HG02870 (cell line): ENCODE measurements at regions not wholly inside any gene's neighbourhood (a gene's known extent, or its start where the extent isn't known, plus 50 kb on each side); places are given as distances from the start of the nearest gene placed in this dataset.
"Not testable (repeated sequence)": the region's sequence is repeated elsewhere in the genome, so short reads cannot be mapped to it uniquely, and the experiment has no call there.

ENCODE experiments used
- ATAC-seq: cut with Tn5 transposase; IDR thresholded peaks from one replicate; pipeline ENCODE4 v1.9.1; 2021; ENCODE audit warnings: mild to moderate bottlenecking, moderate library complexity; ENCODE audit not compliant: unreplicated experiment

DNA sequence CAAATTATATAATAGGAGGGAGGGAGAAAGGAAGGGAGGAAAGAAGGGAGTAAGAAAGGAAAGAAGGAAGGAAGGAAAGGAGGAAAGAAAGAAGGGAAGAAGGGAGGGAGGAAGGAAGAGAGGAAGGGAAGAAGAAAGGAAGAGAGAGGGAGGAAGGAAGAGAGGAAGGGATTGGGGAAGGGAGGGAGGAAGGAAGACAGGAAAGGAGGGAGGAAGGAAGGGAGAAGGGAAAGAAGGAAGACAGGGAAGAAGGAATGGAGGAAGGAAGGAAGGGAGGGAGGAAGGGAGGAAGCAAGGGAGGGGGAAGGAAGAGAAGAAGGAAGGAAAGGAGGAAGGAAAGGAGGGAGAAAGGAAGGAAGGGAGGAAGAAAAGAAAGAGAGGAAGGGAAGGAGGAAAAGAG lies 660.5 kb downstream of the EPM2A start:
- ATAC-seq = no peak

DNA sequence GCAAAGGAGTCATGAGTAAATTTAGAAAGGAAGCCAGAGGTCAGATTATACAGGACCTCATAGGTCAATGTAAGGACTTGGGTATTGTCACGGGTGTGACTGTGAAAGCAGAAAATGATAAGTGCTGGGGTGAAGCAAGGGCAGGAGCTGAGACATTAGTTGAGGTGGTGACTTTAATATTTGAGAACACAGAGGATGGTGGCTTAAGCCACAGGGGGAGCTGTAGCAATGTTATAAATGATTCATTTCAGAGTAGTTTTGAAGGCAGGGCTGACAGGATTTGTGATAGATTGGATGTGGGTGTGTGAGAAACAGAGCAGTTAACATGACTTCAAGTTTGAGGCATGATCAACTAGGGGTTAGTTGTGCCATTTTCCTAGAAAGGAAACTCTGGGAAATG lies 659.9 kb downstream of the EPM2A start:
- ATAC-seq = no peak

DNA sequence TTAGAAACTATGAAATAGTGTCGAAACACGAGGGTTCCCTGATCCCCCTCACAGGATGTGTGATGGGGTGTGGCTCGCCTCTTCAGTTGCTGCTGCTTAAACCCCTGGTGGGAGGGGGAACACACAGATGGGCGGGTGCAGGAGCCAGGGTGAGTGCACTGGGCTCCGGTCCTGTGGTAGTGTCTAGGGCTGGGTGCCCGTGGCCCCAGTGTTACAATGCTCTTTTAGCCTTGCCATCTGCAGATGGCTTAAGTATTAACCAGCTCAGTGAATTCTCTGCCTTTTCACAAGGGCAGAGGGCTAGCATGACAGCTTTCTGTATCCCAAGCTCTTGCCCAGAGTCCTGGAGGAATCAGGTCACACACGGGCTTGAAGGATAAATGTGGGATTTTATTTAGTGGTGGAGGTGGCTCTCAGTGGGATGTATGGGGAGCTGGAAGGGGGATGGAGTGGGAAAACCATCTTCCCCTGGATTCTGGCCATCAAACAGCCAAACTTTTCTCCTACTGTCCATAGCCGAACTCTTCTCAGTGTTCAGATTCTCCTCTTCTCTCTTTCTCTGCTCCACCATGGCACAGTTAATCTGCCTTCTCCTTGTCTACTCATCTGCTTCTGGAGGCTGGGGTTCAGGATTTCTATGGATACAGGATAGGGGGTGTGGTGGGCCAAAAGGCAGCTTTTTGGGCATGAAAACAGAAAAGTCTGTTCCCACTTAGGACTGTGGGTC lies 659.0 kb downstream of the EPM2A start:
- ATAC-seq = no peak

DNA sequence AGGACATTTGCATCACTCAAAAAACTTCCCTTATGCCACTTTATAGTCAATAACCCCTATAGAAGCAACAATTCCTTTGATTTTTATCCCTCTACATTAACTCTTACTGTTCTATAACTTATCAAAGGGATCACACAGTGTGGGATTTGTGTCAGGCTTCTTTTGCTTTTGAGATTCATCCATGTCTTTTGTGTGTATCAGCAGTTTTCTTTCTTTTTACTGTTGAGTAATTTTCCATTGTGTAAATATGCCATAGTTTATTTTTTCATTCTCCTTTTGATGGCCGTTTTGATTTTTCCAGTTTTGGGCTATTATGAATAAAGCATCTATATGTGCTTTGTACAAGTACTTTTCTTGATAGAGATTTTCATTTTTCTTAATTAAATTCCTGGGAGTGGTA lies 657.9 kb downstream of the EPM2A start:
- no peak for ATAC-seq

DNA sequence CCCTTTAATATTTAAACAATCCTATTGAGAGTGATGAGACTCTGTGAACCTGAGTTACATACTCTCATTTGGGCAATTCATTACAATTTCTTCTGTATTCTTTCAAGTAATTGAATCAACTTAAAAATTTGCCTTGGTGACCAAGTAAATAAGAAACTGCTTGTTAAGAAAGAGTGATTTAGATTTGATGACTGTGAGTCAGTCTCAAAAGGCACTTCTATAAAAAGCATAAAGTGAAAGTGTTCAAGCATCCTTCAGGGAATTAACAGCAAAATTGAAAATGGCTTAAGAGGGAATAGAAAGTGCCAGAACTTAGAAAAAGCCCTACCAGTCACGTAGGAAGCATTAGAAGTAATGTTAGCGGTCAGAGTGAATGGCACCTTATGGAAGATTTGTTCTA lies 654.7 kb downstream of the EPM2A start:
- no peak for ATAC-seq

DNA sequence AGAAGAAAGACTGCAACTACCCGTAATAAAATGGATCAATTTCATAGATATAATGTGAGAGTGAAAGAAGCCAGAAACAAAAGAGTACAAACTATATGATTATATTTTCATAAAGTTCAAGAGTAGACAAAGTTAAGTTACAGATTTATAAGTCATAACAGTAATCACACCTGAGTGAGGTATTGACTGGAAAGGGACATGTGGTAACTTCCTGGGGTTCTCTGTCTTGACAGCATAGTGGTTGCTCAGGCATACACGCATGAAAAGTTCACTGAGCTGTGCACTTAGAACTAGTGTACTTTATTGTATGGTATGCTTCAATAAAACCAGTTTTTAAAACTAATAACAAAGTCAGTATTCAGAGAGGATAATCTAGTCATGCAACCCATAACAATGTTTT lies 653.6 kb downstream of the EPM2A start:
- no peak for ATAC-seq

DNA sequence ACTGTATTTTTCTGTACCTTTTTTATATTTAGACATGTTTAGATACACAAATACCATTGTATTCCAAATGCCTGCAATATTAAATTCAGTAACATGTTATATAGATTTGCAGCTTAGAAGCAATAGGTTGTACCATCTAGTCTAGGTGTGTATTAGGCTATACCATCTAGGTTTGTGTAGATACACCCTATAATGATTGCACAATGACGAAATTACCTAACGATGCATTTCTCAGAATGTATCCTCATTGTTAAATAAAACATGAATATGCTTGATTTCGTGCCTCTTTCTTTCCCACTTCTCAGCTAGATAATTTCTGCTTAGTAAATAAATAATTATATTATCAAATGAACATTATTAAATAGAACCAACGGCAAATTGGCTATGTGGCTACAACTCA lies 653.0 kb downstream of the EPM2A start:
- ATAC-seq = no peak

DNA sequence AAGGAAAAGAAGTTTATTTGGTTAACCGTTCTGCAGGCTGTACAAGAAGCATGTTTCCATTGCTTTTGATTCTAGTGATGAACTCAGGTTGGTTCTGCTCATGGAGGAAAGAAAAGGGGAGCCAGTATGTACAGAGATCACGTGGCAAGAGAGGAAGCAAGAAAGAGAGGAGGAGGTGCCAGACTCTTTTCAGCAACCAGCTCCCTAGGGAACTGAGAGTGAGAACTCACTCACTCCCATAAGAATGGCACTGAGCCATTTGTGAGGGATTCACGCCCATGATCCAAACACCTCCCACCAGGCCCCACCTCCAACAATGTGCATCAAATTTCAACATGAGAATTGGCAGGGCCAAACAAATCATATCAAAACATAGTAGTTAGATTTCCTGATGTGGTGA lies 649.1 kb downstream of the EPM2A start:
- ATAC-seq = no peak

DNA sequence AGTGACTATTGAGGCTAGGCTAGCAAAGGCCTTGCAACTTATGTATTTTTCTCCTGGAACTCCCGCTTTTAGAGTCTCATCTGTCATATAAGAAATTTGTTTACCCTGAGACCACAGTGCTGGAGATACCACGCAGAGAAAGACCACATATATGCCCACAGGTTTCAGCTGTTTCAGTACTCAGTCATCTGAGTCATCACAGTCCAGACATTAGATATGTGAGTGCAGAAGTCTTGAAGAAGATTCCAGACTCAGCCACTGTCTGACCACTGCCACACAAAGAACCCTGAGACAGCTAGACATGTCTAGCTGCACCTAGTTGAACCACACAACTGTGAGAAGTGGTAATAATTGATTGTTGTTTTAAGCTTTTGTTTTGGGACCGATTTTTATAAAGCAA lies 648.3 kb downstream of the EPM2A start:
- ATAC-seq = peak; percentile 66

DNA sequence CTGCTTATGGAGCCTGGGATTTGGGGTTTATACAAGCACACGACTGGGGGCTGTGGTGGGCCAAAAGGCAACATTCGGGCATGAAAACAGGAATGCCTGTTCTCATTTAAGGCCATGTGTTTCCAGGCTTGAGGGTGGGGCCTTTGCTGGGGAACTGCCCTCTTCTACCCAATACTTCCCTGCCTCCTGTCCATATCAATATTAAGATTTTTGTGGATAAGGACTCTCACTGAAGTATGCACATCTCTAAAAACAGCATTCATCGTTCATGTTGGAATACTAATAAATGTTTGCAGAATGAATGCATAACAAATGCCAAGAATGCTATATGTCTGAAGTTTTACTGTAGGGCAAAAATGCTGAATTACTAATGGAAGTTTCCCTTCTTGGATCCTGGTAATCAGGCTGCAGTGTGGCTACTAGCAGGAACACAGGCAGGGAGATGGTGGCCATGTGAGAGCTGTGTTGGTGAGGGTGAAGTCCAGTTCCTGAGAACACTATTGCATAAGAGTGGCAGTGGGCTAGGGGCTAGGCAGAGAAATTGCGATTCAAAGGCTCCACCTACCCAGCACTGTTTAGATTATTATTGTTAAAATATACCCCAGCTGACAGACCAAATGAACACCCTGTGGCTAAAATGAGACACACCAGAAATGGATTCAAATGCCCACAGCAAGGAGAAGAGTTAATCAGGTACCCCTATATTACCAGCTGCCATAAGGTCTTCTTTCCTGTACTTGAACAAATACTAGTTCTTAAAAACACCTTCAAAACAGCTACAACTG lies 644.3 kb downstream of the EPM2A start:
- ATAC-seq = no peak

DNA sequence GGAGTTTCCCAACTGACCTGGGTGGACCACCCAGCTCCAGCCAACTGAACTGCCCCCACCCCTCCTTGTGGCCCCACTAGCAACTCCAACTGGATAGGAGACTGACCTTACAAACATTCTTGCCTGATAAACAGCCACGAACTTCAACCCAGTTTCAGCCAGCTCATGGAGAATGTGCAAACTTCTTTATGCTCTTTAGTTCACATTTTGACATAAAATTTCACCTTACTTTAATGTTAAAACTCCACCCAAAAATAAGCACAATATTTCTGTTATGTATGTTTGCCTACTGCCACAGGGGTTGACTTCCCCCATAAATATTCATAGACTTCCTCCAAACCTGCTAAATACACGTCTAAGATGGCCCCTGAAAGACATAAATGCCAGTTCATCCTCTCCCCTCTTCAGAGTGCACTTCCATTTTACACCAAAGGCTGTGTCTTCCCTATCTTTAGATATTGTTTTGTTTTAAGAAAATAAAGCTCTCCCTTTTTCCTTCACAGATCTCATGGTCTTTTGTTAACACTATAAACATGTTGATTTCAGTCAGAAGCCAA lies 643.7 kb downstream of the EPM2A start:
- no peak for ATAC-seq

DNA sequence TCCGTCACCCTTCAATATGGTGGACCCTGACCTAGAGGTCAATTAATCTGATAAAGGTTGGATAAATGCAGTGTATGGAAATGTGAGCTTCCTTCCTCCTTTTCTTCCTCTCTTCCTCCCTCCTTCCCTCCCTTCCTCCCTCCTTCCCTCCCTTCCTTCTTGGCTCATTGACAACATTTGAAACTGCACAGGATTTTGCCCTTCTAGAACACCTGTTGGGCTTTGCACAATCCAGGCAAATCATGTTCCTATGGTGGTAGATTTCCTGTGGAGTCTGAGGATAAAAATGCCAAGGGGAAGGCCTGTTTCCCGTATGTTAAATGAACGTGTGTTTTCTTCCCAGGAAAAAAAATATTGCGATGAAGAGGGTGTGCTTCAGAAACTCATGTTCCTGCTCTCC lies 642.8 kb downstream of the EPM2A start:
- no peak for ATAC-seq

DNA sequence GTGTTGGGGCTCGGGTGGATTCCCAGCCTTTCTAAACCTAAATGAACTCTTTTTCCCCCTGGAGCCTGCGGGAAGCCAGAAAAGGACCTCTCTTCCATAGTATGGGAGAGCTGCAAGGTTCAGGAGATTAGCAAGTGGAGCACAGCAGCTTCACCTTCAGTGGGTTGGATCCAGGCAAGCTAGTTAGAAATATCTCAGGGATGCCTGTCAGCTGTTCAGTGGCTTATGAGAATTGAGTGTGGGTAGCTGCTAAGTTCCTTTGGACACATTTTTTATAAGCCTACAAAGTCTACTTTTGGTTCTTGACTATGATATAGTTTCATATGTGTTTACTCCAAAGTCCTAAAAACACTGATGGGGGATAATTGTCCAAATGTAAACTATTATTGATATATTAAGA lies 642.1 kb downstream of the EPM2A start:
- no peak for ATAC-seq

DNA sequence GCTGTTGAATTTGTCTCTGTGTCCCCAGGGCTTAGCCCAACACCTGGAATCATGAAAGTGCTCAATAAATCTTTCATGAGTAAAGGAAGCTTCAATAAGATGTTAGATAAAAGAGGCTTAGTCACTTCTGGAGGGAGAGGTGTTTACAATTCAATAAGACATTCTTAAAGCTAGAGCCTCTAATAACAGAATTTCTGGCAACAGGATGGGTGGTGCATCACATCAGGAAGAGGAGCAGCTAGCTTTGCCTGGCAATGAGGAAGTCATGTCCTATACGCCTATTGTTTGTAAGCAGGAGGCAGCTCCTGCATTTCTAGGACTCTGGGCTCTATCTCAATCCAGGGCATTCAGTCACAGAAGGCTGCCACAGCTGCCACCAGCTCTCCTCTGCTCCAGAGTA lies 638.5 kb downstream of the EPM2A start:
- ATAC-seq = no peak

DNA sequence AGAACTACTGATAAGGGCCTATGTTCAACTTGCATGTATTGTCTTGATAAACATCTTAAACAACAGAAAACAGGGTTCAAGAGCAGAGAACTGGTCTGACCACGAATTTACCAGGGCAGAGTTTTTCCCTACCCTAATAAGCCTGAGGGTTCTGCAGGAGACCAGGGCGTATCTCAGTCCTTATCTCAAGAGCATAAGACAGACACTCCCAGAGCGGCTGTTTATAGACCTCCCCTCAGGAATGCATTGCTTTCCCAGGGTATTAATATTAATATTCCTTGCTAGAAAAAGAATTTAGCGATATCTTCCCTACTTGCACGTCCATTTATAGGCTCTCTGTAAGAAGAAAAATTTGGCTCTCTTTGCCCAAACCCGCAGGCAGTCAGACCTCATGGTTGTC lies 637.2 kb downstream of the EPM2A start:
- not testable (repeated sequence) for ATAC-seq

DNA sequence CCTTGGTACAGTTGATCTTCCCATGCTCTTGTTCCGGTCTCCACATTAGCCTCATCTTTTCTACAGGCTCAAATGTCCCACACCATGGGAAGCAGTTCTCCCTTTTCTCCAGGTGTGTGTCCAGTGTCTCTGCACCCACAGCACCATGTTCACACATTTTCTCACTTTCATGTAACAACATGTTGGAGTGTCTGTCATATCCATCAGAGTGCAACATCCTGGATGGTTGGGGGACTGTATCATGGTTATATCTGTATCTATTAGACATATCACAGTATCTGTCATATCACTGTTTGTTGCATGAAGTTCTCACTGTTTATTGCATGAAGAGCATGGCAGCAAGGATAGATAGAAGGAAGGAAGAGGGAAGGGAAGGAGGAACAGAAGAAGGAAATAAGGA lies 635.6 kb downstream of the EPM2A start:
- ATAC-seq = no peak

DNA sequence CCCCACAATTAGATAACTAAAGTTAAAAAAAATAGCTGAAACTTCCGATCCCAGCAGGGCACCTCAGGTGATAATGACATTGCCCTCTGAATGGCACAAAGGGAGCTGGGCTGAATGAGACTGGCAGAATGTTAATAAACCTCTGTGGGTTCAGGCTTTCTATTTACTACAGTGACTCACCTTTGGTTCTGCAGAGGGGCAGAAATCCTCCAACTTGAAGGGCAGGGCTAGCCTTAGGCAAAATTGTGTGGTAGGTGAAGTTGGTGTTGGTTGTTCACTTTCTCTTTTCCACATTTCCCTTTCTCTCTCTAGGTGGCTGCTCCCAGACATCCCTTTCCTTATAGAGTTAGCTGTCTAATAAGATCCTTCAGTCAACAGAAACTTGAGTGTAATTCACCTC lies 625.2 kb downstream of the EPM2A start:
- no peak for ATAC-seq

DNA sequence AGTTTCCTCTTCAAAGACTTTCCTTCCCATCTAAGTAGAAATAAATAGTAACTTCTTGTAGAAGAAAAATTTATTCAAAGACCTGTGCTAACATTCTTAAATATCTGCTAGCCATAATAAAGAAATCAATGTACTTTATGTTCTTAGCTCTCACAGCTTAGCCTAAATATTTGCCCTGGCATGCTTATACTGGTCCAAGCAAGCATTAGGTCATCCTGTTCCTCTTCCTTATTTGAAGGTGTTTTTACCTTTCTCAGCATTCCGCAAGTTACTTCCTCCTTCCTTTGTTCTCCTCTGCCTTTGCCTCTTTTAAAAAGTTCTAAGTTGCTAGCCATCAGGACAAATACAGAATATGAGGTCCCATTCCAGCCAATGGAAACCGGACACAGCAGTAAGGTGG lies 623.9 kb downstream of the EPM2A start:
- not testable (repeated sequence) for ATAC-seq

DNA sequence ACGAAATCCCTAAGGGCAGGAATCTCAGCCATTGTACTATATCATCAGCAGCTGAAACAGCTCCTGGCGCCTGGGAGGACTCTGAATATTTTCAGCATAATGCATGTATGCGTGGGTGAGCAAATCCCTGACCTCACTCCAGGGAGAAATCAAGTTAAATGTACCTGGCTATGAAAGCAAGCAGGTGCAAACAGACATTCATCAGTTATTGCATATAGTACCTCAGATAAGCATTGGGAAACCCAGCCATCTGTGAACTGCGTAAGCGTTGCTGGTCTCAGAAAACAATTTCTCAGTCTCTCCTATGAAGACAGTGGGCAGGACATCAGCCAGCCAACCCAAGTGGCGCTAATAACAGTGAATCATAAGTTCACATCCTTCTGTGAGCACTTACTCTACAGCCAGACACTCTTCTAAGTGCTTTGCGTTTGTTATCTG lies 622.6 kb downstream of the EPM2A start:
- ATAC-seq = no peak

DNA sequence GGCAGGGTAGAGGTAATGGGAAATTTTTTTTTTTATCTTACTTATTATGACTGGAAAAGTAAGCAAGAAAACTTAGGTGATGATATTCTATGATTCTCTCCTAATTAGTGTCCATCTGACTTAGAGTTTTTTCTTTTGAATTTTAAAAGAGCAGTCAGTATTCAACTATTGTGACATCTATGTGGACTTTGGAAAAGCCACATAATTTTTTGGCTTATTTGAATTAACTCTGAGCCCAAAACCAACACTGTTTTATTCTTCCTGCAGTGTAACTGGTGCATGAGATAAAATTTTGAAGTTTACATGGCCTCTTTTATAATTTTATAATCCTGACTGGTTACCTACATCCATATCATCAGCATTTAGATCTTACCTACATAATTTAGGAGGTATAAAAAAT lies 619.7 kb downstream of the EPM2A start:
- no peak for ATAC-seq

DNA sequence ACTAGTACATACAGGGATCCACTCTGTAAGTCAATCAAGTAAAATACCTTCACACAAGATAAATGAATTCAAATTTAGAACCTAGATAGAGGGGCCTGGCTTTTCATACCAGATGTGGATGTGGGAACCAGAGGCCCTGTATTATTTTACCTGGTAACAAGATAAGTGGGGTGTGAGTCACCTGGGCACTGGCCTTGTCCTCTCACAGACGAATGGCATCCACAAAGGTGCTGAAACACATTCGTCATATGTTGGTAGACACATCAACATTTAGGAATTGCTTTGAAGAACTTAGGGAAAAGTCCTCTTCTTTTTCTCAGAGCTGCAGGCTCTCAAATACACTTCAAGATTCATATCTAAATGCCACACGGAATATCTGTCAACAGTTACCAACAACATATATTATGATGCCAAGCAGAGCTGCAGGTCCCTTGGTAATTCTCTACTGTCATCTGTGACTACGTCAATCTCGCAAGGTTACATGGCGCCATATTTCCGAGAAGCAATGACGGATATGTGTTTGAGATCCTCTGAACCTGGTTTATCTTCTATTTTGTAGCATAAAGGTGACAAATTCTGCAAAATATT lies 618.6 kb downstream of the EPM2A start:
- ATAC-seq = no peak

DNA sequence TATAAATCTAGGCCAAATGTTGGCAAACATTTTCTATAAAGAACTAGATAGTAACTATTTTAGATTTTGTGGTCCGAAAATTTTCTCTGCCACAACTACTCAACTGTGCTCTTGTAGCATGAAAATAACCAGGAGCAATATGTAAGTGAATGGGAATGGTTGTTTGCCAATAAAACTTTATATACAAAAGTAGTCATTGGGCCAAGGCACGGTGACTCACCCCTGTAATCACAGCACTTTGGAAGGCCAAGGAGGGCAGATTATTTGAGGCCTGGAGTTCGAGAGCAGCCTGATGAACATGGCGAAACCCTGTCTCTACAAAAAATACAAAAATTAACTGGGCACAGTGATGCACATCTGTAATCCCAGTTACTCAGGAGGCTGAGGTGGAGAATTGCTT lies 617.1 kb downstream of the EPM2A start:
- no peak for ATAC-seq
